ENCODE measurements at regions not wholly inside any gene's neighbourhood (a gene's known extent, or its start where the extent isn't known, plus 50 kb on each side); places are given as distances from the start of the nearest gene placed in this dataset.

DNA sequence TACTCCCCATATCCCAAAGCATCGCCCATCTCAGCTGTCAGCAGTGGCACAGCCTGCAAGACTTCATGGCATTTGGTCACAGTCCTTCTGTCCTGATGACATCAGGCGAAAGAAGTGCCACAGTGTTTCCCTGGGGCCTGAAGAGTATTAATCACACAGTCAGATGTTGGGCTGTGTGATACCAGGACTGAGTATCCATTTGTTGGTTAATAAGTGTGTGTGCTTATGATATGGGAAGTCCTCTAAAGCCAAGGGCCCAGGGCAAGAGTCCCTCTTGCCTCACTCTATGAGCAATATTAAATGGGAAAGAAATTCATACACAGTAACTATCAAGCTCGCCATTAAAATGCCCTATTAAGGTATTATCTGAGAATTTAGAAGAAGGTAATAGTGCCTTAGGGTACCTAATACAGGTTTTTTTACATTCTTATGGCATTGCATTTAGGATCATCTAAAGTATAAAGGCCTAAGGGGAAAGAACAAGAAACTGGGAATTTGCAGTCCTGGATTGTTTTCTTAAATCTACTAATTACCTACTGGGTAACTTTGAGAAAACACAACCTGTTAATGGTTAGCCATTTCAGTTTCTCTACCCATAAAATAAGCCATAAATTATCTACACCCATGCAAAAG lies 204.1 kb upstream of the PREP start:
- DNase-seq: peak; percentile 7 to 48 (median 39)

DNA sequence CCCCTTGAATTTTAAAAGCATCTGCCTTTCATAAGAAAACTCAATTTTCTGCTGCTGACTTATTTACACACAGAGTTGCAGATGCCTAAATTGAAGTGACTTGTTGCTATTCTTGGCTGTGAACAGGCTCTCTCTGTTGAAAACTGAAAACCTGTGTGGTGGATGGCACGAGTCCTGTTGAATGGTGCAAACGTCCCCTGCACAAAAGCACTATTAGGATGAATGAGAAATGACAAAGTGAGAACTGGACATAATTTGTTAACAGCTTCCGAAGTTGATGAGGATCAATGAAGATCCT lies 201.7 kb upstream of the PREP start:
- no peak for DNase-seq

DNA sequence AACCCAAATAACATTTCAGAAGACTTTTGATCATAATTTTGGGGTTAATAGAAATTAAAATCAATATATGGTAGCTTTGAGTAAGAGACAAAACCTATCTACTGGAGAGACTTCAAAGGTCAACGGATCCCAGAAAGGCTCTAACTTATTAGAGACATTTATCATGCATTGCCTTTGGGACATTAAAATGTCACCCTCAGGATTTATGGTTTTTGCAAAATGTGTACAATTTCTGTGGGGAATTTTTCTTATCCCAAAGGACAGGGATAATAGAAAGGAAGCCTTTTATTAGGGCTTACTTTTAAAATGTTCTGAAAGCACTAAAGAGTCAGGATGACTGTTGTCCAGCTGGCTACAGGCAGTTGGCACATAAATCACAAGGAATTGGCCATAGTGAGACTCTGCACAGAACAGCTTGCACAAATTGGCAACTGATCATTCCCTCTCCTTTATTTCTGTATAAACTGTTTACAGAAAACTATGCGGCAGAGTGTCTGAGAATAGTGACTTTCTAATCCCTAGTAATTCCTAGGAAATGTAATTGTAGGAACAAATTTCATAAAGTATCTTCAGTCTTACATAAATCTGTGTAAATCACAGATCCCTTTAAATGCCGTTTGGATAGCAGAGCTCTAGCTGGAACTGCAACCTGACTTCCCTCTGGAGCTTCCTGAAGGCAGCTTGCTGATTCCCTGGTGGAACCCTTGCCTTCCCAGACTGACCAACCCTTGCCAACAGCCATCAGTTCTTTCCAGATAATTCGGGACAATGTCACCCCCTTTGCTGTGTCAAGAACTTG lies 201.1 kb upstream of the PREP start:
- DNase-seq: no peak

GRCh38 chr6:105601541-105602236 lies 198.8 kb upstream of the PREP start:
- peak; percentile 87 to 96 (median 93) for DNase-seq

DNA sequence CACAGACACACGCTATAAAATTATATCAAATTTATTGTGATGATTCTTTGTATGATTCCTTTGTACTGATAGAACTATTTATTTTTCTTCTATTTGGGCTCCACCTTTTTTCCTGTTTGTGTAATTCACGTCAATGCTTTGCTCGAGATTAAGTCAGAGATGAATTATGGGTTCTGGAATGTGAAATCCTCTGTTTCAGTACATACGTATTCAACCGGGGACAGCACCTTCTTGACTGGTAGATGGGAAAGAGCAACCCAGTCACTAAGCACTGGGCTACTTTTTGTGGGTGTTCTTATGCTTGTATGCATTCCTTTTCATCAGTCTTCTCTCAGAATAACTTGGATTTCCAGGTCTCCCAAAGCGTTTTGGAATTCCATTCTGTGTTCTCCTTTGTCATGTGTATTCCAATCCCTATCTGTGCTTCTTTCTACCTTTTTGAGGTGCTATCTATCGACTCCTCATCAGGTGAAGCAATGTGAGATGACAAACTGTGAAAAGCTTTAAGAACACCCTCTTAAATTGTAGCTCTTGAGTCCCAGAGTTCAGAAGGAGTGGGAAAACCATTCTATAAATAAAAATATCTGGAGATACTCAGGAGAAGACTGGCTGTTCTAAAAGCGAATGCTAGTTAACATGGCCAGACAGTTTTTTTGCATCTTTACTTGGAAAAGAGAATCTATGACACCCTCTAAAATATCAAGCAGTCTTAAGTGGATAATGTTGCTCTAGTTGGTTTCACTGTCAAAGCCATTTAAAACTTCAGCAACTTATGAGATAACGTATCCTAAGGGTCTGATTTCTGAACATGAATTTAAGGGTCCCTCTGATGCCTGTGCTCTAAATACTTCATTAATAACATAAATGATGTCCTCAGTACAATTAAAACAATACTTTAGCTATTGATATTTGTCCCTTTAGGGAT lies 197.7 kb upstream of the PREP start:
- DNase-seq: no peak

GRCh38 chr6:105598264-105598663 lies 195.4 kb upstream of the PREP start:
- no peak for DNase-seq

- no peak for DNase-seq
These were observed 193.4 kb upstream of the PREP start for GRCh38 chr6:105596284-105596755.

DNA sequence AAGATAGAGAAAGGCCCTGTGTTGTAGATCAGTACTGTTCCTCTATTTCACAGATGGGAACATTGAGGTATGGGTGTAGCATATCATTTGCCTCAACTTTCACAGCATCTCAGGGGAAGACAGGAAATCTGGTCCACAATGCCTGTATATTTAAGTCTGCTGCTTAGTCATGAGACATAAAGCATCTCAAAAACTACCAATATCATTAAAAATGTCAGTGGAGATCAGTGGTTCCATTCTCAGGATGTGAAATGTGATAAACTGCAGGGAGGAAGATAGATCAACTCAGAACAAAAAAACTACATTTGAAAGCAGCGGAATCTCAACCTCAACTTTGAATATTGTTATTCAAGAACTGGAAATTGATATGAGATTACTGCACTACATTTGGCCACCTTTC lies 192.9 kb upstream of the PREP start:
- DNase-seq: no peak

GRCh38 chr6:105594821-105595220 lies 191.9 kb upstream of the PREP start:
- no peak for DNase-seq

DNA sequence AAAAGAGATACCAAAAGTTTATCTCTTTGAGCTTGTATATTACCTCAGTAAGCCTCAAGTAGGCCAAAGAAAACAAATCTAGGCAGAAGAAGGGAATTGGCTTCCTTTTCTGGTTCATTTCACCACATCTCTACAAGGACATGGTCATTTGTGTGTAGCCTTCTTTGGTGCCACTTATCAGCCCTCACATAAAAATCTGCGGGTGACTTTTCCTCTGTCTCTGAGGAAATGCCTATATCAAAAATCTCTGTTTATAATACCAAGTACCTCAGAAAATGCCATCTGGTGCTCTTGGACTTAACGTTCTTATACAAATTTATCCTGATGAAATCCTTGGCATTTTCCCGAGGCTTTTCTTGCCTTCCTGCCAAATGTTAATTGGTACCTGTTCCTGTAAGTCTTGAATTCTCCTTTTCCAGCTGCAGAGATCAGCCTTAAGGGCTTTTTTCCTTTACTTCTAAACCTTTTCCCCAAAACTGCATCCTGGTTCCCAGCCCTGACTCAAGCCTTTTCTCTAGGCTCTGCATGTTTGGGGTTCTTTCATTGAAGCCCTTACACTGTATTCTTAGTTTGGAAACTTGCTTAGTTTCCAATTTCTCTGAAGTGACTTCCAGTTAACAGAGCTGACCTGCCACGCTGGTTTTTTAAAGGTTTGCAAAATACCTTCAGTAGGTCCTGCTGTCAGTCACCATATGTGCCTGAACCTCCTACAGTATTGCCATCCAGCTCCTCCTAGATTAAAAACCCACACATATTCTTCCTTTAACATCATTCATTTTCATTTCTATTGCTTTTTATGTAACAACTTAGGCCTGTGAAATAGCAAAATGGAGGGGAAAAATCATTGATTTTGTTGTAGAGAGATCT lies 191.2 kb upstream of the PREP start:
- DNase-seq: no peak

DNA sequence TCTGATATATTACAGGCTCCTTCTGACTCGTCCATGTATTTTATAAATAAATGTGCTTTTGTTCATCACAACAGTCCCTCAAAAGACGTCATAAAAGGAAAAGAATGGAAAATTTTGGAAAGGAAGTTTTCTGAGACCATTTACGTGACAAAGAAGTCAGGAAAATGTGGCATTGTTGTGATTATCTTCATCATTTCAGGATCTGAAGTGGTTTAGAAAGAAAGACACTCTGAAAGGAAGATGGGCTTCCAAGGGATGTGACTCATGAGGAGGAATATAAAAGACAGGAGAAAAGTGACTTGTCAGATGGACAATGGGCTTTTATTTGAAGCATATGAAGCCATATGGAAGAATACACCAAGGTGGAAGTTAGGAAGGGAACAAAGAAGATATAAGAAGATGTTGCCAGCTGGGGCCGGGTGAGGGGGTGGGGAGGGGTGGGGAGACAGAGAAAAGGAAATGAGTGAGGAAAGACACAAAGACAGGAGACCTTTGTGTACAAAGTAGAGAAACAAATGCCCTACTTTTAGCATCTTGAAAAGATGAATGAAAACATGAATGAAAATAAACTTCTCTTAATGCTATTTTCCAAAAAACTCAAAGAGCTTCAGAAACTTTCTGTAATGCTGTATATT lies 190.3 kb upstream of the PREP start:
- no peak for DNase-seq

- DNase-seq: no peak
These were observed 189.4 kb upstream of the PREP start for GRCh38 chr6:105592329-105592728.

GRCh38 chr6:105591053-105591452 lies 188.2 kb upstream of the PREP start:
- DNase-seq: peak; percentile 48 to 80 (median 70)

DNA sequence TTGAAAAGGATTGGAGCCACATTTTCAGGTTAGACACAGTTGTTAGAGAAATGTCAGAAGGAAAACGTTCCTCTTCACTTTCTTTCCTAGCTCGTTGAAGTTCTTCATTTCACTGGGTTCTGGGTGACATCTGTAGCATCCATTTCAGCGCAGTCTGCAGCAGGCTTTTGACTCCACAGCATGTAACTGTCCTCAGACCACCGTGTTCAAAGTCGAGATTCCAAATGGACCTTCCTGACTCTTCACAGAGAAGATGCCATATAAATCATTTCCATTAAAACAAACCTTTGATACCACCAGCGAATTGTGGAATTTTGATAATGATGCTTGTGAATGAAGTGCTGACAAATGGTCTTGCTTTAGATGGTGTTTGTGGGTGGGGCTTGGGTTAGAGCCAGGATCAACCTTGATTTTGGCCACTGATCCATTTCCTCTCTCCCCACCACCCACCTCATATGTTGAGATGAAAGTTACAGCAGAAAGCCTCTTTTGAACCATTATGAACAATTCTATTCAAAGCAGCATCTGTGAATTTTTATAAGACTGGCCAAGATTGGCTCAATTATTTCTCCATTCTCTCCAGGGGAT lies 185.3 kb upstream of the PREP start:
- no peak for DNase-seq

GRCh38 chr6:105587349-105588122 lies 184.7 kb upstream of the PREP start:
- no peak for DNase-seq

DNA sequence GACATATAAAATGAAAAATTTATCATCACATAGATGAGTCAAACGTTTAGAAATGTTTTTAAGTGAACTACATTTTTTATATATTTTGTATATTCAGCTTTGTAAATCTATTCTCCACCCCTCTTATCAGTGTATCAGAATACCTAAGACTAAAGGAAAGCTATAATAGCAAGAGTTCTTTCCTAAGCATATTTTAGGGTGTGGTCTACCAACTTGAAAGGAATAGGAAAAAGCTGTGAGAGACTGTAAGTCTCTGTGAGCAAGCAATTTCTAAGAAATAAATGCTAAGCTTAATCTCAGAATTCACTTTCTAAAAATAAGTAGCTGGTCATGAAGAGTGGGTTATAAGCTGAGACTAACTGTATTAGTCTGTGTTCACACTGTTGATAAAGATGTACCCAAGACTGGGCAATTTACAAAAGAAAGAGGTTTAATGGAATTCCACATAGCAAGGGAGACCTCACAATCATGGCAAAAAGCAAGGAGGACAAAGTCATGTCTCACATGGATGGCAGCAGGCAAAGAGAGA lies 175.4 kb upstream of the PREP start:
- DNase-seq: no peak

GRCh38 chr6:105573556-105573955 lies 170.7 kb upstream of the PREP start:
- no peak for DNase-seq

DNA sequence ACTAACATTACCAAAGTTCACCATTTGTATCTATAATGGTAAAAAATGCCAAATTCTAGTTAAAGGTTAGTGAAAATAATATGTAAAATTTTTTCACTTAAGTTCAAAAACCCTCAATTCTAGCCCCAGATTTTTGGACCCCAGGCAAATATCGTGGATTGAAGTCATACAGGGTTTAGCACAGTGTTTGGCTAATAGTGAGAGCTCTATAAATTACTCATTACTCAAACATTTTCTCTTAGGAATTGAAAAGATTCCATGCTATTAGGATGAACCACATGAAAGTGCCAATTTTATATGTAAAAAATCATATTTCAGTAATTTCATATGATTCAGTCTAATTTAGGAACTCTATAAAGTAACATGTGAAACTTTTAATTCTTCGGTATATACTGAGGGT lies 170.3 kb upstream of the PREP start:
- no peak for DNase-seq

DNA sequence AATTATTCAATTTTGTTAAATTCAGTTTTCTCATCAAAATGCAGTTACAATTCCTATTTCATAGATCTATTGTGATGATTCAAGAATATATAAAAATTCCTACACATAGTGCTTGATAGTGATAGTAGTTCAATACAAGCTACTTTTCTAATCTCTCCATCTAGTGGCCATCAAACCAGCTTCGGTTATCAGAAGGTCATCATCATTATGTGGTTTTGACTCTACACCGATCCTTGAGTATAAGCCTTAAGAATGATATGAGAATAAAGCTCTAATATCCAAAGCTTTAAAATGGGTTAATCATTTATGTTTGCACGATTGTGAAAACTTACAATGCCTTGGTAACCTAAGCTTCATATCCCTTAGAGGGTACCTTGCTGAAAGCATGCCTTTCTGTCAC lies 167.5 kb upstream of the PREP start:
- no peak for DNase-seq

DNA sequence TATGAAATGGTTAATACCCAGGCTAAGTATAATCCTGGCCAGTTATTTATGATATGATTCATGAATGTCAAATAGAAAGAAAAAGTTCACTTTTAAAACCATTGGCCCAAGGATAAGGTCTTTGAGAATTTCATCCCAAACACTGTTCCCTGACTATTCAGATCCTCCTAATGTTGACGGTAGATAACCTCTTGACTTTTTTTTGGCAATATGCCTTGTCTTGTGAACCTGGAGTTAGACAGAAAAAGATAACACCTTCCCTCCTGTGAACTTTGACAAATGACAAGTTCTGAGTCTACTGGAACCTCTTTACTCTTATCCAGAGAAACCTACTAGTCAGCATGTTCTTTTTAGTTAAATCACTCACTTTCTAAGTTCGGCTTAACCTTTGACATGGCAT lies 166.8 kb upstream of the PREP start:
- DNase-seq: no peak

Measured in suppressor macrophage (primary cell).